ENCODE measurements at regions not wholly inside any gene's neighbourhood (a gene's known extent, or its start where the extent isn't known, plus 50 kb on each side); places are given as distances from the start of the nearest gene placed in this dataset.
"Not testable (repeated sequence)": the region's sequence is repeated elsewhere in the genome, so short reads cannot be mapped to it uniquely, and the experiment has no call there.

DNA sequence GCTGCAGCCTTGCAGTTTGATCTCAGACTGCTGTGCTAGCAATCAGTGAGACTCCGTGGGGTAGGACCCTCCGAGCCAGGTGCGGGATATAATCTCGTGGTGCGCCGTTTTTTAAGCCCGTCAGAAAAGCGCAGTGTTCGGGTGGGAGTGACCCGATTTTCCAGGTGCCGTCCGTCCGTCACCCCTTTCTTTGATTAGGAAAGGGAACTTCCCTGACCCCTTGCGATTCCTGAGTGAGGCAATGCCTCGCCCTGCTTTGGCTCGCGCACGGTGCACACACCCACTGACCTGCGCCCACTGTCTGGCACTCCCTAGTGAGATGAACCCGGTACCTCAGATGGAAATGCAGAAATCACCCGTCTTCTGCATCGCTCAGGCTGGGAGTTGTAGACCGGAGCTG lies 203.2 kb downstream of the SNCAIP start:
- not testable (repeated sequence) for DNase-seq

DNA sequence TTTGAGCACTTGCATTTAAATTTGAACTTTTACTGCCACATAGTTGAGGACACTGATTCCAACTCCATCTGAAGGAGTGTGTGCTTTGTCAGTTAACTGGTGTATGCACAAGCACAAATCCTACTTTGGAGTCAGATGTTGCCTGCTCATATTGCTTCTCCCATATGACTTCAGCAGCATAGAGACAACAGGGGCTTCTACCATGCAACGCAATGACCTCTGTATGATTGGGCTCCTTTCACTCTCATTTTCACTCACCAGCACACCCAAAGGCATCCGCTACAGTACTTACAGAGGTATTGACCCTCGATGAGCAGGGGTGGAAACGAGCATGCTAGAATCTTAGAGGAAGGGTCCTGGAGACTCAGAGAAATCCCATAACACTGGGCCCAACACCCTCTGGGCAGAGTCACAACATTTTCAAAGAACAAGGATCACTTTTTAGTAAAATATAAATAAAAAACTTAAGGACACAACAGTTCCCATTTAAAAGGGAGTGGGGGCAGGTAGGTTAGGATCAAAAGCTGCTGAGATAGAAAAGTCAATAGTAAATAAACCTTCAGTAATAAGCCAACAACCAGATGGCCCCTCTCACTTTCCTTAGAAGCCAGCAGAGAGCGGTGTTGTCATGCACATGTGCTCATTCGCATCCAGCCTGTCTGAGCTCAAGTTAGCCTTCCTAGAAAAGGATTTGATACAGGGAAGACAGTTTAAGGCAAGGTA lies 203.8 kb downstream of the SNCAIP start:
- DNase-seq: peak; percentile 4

DNA sequence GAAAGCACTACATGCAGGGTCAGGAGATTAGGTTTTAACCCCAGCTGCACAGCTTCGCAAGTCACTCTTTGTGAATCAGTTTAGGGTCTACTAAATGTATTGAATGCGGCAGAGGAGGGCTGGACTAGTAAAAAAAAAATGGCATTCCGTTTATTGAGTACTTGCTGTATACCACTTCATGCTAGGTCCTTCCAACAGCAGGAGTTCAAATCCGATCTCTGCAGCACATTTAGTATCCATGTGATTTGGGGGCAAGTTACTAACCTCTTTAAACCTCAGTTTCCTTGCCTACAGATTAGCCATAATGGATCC lies 204.4 kb downstream of the SNCAIP start:
- DNase-seq: no peak

DNA sequence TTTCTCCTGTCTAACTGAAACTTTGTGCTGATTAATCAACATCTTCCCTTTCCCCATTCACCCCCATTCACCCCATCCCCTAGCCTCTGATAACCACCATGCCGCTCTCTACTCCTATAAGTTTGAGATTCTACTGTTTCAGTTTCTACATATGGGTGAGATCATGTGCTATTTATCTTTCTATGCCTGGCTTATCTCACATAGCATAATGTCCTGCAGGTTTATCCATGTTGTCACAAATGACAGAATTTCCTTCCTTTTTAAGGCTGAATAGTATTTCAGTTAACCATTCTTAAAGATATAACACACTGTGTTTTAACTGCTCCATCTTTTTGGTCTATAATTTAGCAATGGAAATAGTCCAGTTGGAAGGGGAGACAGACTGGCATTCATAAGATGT lies 205.1 kb downstream of the SNCAIP start:
- DNase-seq: no peak

DNA sequence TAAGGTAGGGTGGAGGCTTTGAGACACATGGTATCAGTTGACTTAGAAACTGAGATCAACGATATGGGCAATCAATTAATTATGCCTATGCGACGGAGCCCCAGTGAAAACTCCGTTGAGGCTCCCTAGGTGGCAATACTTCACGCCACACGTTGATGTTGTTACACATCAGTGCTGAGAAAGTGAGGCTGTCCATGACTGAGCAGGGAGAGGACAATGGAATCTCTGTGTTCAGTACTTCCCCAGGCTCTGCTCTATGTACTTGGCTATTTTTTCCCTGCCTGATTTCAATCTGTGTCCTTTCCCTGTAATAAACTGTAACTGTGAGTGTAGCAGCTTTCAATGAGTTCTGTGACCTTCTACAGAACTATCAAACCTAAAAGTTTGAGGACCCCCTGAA lies 211.7 kb downstream of the SNCAIP start:
- no peak for DNase-seq

- no peak for DNase-seq
Measured at GRCh38 chr5:122527547-122527946, 215.5 kb downstream of the SNCAIP start.

- no peak for DNase-seq
Measured at GRCh38 chr5:122532035-122532434, 220.0 kb downstream of the SNCAIP start.

DNA sequence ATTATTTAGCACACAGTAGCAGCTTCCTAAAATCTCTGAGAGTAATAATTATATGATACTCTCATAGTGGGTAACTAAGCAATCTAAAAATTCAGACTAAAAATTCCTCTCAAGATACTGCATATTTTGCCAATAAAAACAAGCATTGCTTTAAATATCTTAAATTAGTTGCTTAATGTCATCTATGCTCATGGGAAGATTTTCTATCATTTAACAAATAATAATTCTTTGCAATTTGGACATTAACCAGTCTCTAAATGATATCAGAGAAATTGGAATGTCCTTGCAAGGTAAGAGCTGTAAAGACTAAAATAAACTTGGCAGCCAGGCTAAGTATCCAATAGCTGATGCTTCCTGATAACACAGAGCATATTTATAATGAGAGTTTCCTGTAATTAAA lies 221.8 kb downstream of the SNCAIP start:
- DNase-seq: no peak

DNA sequence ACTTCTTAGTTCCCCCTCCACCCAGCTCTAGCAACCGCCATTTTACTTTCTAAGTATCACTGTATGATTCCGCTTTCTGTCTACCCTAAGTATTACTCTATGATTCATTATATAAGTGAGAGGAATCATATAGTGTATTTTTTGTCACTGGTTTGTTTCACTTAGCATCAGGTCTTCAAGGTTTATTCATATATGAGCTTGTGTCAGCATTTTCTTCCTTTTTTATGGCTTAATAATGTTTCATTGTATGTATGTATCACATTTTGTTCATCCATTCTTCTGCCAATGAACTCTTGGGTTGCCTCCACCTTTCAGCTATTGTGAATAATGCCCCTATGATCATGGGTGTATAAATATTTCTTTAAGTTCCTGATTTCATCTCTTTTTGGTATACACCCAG lies 222.8 kb downstream of the SNCAIP start:
- DNase-seq: no peak

DNA sequence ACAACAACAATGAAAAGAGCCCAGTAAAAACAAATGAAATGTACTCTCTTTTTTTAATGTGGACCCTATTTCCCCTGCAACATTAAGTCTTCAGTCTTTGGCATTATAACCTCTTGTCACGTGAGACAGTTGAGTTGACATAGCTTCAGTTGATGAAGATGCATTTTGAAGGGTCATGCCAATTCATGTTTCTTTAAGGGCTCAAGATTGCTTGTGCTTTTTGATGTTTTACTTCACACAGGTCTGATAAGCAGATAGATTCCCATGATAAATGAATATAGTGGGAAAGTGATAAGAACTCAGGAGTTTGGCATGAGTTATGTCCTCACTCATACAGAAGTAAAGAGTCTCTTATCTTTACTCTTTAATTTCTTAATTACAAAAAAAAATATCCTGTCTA lies 229.4 kb downstream of the SNCAIP start:
- DNase-seq: no peak

GRCh38 chr5:122545986-122546385 lies 228.9 kb upstream of the SNX2 start:
- DNase-seq: no peak

- no peak for DNase-seq
Measured at GRCh38 chr5:122547219-122547618, 227.7 kb upstream of the SNX2 start.

GRCh38 chr5:122547669-122548068 lies 227.2 kb upstream of the SNX2 start:
- no peak for DNase-seq

DNA sequence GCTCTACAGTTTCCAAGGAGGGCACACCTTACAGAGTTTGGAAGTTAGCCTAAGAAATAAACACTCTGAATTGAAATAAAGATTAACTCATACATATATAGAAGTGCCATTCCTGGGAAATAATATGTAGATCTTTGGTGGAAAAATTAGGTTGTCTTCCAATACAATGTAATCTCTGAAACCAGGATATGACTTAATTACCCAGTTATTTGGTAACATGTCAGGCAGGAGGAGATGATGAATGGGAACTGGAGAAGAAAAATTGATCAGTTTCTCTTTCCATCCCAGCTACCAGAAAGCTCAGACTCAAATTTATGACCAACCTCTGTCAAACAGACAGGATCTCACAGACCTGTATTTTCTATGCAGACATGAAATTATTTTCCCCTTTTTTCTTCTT lies 215.2 kb upstream of the SNX2 start:
- no peak for DNase-seq

GRCh38 chr5:122561209-122561608 lies 213.7 kb upstream of the SNX2 start:
- DNase-seq: no peak

- no peak for DNase-seq
Measured at GRCh38 chr5:122565331-122565730, 209.5 kb upstream of the SNX2 start.

DNA sequence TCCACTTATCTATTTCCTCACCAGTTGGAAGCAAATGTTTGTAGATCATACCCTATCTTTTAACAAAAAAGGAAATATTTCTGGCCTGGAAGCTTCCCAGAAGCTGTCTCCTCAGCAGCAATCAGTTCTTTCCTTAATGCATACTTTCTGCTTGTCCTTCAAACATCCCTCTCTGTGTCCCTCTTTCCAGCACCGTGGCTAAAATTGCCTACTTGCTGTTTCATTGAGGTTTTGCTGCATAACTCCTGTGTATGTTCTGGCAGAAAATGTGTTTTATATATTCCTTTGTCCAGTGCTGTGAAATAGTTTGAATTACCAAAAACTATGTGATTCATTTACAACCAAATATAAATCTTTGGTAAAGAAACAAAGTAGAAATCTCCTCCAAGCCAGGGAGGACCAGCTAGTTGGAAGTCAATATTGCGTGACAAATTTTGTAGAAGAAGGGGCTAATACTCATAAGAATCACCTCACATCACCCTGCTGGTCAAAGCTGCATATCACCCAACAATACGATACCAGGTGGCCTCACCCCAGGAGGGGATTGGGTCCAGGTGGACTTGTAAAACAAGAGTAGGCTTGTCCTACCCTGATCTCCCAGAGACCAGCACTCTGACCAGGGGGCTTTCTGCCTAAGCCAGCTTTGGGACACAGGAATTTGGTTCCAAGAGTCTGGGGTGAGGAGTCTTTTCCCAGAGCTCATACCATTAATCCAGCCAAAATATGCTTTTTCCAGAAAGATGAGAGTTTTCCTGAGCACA lies 198.4 kb upstream of the SNX2 start:
- no peak for DNase-seq

- DNase-seq: no peak
Measured at GRCh38 chr5:122581629-122582028, 193.3 kb upstream of the SNX2 start.

GRCh38 chr5:122584411-122585300 lies 190.2 kb upstream of the SNX2 start:
- DNase-seq: no peak

GRCh38 chr5:122585371-122585770 lies 189.5 kb upstream of the SNX2 start:
- DNase-seq: no peak

GRCh38 chr5:122586351-122586750 lies 188.5 kb upstream of the SNX2 start:
- DNase-seq: no peak

DNA sequence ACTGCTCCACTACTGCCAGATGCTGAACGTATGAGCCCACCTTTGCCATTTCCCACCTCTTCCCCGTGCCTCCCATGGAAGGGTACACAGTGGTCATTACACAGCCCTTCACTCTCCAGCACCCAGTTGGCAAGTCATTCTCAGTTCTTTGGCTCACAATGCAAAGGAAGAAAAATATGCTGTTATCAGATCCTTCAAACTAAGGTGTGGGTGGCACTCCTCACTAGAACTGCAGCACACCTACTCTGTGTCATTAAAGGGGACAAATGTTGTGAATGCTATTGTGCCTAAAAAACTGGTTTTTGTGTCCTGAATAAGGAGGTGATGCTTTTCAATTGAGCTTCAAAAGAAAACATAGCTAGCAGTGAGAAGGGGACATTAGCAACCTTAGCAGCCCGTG lies 183.1 kb upstream of the SNX2 start:
- no peak for DNase-seq

DNA sequence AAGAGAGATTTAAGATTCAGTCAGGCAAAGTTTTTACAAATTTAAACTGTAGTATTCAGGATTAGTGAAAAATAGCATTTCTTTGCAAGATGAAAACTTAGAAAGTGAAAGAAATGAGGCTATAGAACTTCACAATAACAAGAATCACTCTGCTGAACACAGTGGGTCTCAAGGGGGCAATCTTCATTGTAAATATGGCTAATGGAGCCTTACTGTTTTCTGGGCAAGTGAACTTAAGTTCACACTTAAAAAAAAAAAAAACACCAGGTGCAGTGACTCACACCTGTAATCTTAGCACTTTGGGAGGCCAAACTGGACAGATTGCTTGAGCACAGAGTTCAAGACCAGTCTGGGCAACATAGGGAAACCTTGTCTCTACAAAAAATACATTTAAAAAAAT lies 175.9 kb upstream of the SNX2 start:
- DNase-seq: no peak

- DNase-seq: no peak
Measured at GRCh38 chr5:122600924-122601323, 174.0 kb upstream of the SNX2 start.
